Uterus (tissue), 3 donors: ENCODE measurements at regions not wholly inside any gene's neighbourhood (a gene's known extent, or its start where the extent isn't known, plus 50 kb on each side); places are given as distances from the start of the nearest gene placed in this dataset.

Source experiments
- DNase-seq, 2 donors: peaks; one replicate each; pipeline ENCODE4 v3.0.0-alpha.2; 2019 to 2020
- H3K27ac ChIP-seq, 2 donors: fragments of 200-600 bp; sonication (generic); 1 replicate in 1 of 2; 2 replicates in 1 of 2; pipeline ENCODE4 v1.5.1; 2016 to 2018
- H3K27me3 ChIP-seq, 2 donors: fragments of 200-600 bp; sonication (generic); one replicate each; pipeline ENCODE4 v1.5.1; 2018 to 2019; ENCODE audit warnings: control low read depth in 1 of 2
- H3K36me3 ChIP-seq, 2 donors: fragments of 200-600 bp; sonication (generic); one replicate each; pipeline ENCODE4 v1.5.1; 2019; ENCODE audit warnings: control low read depth in 1 of 2
- H3K4me1 ChIP-seq, 2 donors: fragments of 200-600 bp; sonication (generic); one replicate each; pipeline ENCODE4 v1.5.1; 2018 to 2019; ENCODE audit warnings: control low read depth in 1 of 2
- H3K4me3 ChIP-seq, 2 donors: fragments of 200-600 bp; sonication (generic); 1 replicate in 1 of 2; 2 replicates in 1 of 2; pipeline ENCODE4 v1.5.1; 2018 to 2019; ENCODE audit warnings: mild to moderate bottlenecking in 1 of 2
- H3K9me3 ChIP-seq, 2 donors: fragments of 200-600 bp; sonication (generic); one replicate each; pipeline ENCODE4 v1.5.1; 2019; ENCODE audit warnings: control low read depth in 1 of 2
- POLR2A ChIP-seq, 2 donors: fragments of 450-650 bp; IDR thresholded peaks; one replicate each; pipeline ENCODE4 v1.6.1; 2016; ENCODE audit warnings: antibody characterized with exemption in 2 of 2, mild to moderate bottlenecking in 1 of 2, moderate library complexity in 1 of 2
- intact Hi-C: fragments of 100-400 bp; cut with DNase I; formaldehyde crosslinking; loops from one replicate; pipeline ENCODE4 v1.15.1; 2023; ENCODE audit warnings: low total_unique reads
- TF ChIP-seq, protein P1 (sequence below), 4 experiments: fragments of 200-600 bp in 2 of 4; fragments of 450-650 bp in 2 of 4; sonication (generic) in 2 of 4; IDR thresholded peaks; one replicate each; pipeline ENCODE4 v1.5.1; 2016 to 2019; ENCODE audit warnings: antibody characterized with exemption in 4 of 4, mild to moderate bottlenecking in 2 of 4, moderate library complexity in 1 of 4
- donor health status: DM: yes; HTN: yes; CAD: no.

DNA sequence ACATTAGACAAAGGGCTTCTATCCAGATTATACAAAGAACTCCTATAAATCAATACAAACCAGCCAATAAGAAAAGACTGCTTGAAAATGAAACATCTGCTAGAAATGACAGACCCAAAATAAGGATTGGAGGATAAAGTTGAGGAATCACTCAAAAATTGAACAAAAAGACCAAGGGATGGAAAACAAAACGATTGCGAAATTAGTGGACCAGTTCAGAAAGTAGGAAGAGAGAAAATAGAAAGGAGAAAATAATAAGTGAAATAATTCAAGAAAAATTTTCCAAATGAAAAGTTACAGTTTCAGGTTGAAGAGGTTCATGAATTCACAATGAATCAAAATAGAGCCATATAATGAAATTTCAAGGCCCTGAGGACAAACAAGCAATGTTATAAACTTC, 115.8 kb upstream of the CTBP2 start:
- intact Hi-C loops: no loop called here
- Histone ChIP-seq H3K36me3 (no peaks in the 10 kb centered on the region), H3K4me1 (no peaks in the 10 kb centered on the region), H3K9me3 (no peaks in the 10 kb centered on the region), H3K27ac (no peak overlapping the region), H3K4me3 (no peak overlapping the region), H3K27me3 (no peaks in the 10 kb centered on the region)
- no peak for DNase-seq
- TF ChIP-seq POLR2A (IDR thresholded peaks at IDR 0.05): no peak
- TF ChIP-seq, protein P1, sequence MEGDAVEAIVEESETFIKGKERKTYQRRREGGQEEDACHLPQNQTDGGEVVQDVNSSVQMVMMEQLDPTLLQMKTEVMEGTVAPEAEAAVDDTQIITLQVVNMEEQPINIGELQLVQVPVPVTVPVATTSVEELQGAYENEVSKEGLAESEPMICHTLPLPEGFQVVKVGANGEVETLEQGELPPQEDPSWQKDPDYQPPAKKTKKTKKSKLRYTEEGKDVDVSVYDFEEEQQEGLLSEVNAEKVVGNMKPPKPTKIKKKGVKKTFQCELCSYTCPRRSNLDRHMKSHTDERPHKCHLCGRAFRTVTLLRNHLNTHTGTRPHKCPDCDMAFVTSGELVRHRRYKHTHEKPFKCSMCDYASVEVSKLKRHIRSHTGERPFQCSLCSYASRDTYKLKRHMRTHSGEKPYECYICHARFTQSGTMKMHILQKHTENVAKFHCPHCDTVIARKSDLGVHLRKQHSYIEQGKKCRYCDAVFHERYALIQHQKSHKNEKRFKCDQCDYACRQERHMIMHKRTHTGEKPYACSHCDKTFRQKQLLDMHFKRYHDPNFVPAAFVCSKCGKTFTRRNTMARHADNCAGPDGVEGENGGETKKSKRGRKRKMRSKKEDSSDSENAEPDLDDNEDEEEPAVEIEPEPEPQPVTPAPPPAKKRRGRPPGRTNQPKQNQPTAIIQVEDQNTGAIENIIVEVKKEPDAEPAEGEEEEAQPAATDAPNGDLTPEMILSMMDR (IDR thresholded peaks at IDR 0.05): no peak

DNA sequence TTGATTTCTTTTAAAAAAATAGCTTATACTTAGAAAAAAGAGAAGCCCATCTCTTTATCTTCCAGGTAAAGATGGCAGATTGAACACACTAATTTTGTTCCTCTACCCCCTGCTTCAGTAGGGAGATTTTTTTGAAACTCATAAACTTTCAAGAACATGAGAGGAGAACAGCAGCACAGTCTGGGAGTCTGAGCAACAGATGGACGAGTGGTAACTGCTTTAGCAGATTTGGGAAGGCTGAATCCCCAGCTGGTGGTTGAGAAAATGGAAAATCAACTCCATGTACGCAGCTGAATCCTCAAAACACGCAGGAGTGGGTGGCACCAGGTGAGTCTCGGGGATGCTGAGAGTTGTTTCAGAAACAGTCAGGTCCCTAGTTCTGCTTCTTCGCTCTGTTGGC, 114.6 kb upstream of the CTBP2 start:
- no peaks in the 10 kb centered on the region for H3K27me3 ChIP-seq
- no peak overlapping the region for H3K4me3 ChIP-seq
- intact Hi-C loops: no loop called here
- no peaks in the 10 kb centered on the region for H3K4me1 ChIP-seq
- no peak for DNase-seq
- no peaks in the 10 kb centered on the region for H3K36me3 ChIP-seq
- TF ChIP-seq, protein P1 (IDR thresholded peaks at IDR 0.05): no peak
- TF ChIP-seq POLR2A (IDR thresholded peaks at IDR 0.05): no peak
- H3K9me3 ChIP-seq: no peaks in the 10 kb centered on the region
- no peak overlapping the region for H3K27ac ChIP-seq

DNA sequence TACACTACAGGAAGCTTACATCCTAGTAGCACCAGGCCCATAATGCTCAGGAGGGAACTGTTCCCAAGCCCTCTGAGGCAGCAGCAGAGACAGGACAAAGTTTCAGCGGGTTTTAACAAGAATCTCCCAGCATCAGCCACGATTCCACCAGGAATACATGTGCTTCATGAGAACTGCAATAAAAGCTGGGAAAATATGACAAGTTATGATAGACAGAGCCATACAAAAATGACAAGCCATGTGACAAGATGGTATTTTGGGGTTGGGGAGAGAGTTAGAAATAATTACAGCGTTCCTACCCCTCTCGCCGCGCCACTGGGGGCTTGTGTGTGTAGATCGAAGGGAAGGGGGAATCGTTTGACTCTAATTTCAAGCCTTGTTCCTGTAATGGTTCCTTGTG, 112.7 kb upstream of the CTBP2 start:
- intact Hi-C loops: no loop called here
- Histone ChIP-seq H3K36me3 (no peaks in the 10 kb centered on the region), H3K4me1 (no peaks in the 10 kb centered on the region), H3K27ac (no peak overlapping the region), H3K9me3 (no peaks in the 10 kb centered on the region), H3K27me3 (no peaks in the 10 kb centered on the region), H3K4me3 (no peak overlapping the region)
- no peak for DNase-seq
- no peak for TF ChIP-seq POLR2A (IDR thresholded peaks at IDR 0.05)
- TF ChIP-seq, protein P1 (IDR thresholded peaks at IDR 0.05): no peak

DNA sequence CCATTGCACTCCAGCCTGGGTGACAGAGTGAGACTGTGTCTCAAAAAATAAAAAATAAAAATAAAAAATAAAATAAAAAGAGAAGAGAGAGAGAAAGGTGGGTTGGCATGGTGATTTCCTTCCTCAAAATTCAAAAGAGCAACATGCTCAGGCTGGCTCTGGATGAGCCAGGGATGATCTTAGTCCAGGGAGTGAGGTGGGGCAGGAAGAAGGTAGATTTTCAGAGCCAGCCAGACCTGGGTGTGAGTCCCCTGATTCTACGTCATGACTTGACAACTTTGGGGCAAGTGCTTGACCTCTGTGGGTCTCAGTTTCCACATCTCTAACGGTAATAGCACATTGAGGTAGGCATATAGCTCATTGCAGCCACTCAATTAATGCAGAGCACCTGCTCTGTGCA, 109.4 kb upstream of the CTBP2 start:
- DNase-seq: no peak
- Histone ChIP-seq H3K27ac (no peak overlapping the region), H3K9me3 (no peaks in the 10 kb centered on the region), H3K4me1 (no peaks in the 10 kb centered on the region), H3K4me3 (no peak overlapping the region), H3K27me3 (no peaks in the 10 kb centered on the region), H3K36me3 (no peaks in the 10 kb centered on the region)
- intact Hi-C loops: no loop called here
- TF ChIP-seq POLR2A (IDR thresholded peaks at IDR 0.05): no peak
- TF ChIP-seq, protein P1 (IDR thresholded peaks at IDR 0.05): no peak

DNA sequence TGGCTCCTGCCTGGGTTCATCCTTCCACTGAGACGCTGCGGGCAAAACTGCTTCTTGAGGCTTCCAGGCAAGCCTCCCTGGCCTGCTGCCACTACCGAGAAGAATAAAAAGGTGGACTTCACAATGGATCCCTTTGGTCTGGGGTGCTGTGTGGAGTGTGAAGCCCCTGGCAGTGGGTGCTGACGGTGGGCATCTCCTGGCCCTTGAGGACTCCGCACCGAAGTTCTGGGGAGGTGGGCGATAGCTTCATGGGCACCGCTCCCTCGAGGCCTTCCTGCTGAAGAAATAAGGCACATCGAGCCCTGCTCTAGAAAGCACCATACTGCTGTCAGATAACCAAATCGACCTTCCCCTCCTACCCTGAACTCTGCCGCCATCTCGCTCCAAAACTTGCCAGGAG, 106.6 kb upstream of the CTBP2 start:
- H3K27me3 ChIP-seq: no peaks in the 10 kb centered on the region
- no peaks in the 10 kb centered on the region for H3K36me3 ChIP-seq
- H3K4me3 ChIP-seq: no peak overlapping the region
- TF ChIP-seq, protein P1 (IDR thresholded peaks at IDR 0.05): no peak
- TF ChIP-seq POLR2A (IDR thresholded peaks at IDR 0.05): no peak
- H3K9me3 ChIP-seq: no peaks in the 10 kb centered on the region
- H3K4me1 ChIP-seq: no peaks in the 10 kb centered on the region
- no peak overlapping the region for H3K27ac ChIP-seq
- DNase-seq: no peak
- intact Hi-C loops: no loop called here
